Activated T-helper 2 cell treated with anti-CD3 and anti-CD28 coated beads, Interferon-gamma antibody, Interleukin-2, Interleukin-4, amounts not matched to agents 10 μg/mL and 5 μg/mL and 100 μg/mL, durations not matched to agents 14 hours and 24 hours and 36 hours (primary cell): ENCODE measurements at regions not wholly inside any gene's neighbourhood (a gene's known extent, or its start where the extent isn't known, plus 50 kb on each side); places are given as distances from the start of the nearest gene placed in this dataset.

Experiments
- DNase-seq: peaks from one replicate; pipeline ENCODE4 v3.0.0; 2021; ENCODE audit warnings: low spot score
- H3K27ac Mint-ChIP-seq: one replicate; pipeline ENCODE4 v1.8.0; 2021; ENCODE audit warnings: mixed read lengths
- H3K27me3 Mint-ChIP-seq: one replicate; pipeline ENCODE4 v1.8.0; 2021; ENCODE audit warnings: low read depth, mixed read lengths
- H3K36me3 Mint-ChIP-seq: one replicate; pipeline ENCODE4 v1.8.0; 2021; ENCODE audit warnings: low read depth, mixed read lengths
- H3K4me1 Mint-ChIP-seq: one replicate; pipeline ENCODE4 v1.8.0; 2021; ENCODE audit warnings: low read depth, mixed read lengths
- H3K4me3 Mint-ChIP-seq: one replicate; pipeline ENCODE4 v1.8.0; 2021; ENCODE audit warnings: low read depth, mild to moderate bottlenecking, moderate library complexity, mixed read lengths
- H3K9me3 Mint-ChIP-seq: one replicate; pipeline ENCODE4 v1.8.0; 2021; ENCODE audit warnings: mixed read lengths
- intact Hi-C: fragments of 100-400 bp; cut with micrococcal nuclease; formaldehyde crosslinking; loops from one replicate; pipeline ENCODE4 v1.15.1; 2023

DNA sequence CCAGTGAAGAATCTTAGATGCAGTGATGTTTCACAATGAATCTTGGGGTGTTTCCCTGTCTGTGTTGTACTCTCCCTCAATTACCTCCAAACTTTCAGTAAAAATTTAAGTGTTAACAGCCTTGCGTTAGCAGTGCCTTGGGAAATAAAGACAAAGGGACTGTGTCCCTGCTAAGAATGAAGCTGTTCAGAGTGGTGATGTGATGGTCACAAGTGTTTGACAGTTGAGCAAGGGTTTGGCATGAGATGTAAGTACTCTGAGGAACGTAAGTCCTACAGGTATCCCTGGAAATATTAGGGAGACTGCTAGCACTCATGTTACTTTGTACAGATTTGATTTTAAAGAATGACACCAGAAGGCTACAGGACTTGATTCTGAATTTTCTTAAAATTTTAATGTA is 304.3 kb upstream of the DPH6 start:
- Mint-ChIP-seq H3K4me3 (no peak overlapping the region), H3K4me1 (no peaks in the 10 kb centered on the region), H3K36me3 (no peaks in the 10 kb centered on the region)

DNA sequence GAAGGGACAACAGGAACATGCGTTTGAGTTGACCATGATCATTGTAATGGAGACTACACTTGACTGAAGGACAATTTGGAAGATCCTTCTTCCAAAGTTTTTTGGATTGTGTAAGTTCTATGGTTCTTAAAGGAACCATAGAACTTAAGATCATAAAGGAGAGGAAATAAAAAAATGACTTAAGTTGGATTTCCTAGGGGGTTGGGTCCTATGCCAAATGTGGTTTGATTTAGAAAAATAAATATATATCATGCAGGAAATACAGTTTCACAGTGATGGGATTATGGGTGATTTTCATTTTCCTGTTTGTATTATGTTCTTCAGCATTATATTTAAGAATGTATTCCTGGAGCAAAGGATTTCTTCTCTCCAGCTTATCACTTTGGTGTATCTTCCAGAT is 305.5 kb upstream of the DPH6 start:
- Mint-ChIP-seq H3K4me3 (no peak overlapping the region), H3K36me3 (no peaks in the 10 kb centered on the region), H3K27me3 (no peaks in the 10 kb centered on the region), H3K9me3 (no peaks in the 10 kb centered on the region), H3K27ac (no peak overlapping the region), H3K4me1 (no peaks in the 10 kb centered on the region)
- DNase-seq: no peak
- intact Hi-C loops: no loop called here

More for the DNA sequence above, 304.3 kb upstream of the DPH6 start:
- Mint-ChIP-seq H3K9me3 (no peaks in the 10 kb centered on the region), H3K27me3 (no peaks in the 10 kb centered on the region), H3K27ac (no peak overlapping the region)
- DNase-seq: no peak
- intact Hi-C loops: no loop called here

DNA sequence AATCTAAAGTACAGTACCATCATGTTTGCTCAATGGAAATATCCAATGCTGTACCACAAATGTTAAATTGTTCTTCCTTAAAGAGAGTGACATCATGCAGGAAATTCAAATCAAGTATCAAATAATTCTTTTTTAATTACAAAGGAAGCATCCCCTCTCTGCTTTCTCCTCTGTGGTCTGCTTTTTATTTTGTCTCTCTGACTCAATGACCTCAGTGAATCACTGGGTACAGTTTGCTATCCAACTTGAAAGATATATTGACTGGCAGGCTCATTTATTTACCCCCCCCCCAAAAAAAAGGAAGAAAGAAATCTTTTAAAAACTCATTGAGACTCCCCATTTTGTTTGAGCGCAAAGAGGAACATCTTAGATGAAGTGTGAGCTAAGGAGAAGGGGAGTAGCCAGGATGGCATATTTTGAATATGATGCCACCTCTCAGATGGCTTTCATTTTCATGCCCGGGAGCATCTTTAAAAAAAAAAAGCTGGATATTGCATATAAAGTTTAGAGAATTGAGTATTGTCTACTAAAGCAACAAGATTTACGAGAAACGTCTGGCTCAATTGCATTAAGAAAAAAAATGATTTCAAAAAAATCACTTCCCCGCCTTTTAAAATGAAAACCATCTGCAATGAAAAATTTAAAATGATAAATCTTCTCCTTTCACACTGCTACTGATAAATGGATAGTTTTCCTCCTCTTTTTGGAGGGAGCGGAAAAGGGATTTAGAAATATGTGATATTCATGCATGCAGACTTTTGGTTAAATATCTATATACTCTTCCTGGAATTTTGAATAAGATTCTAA is 307.1 kb upstream of the DPH6 start:
- Mint-ChIP-seq H3K27me3 (no peaks in the 10 kb centered on the region), H3K4me1 (no peaks in the 10 kb centered on the region), H3K27ac (no peak overlapping the region), H3K36me3 (no peaks in the 10 kb centered on the region), H3K4me3 (no peak overlapping the region), H3K9me3 (no peaks in the 10 kb centered on the region)
- DNase-seq: no peak
- intact Hi-C loops: no loop called here

DNA sequence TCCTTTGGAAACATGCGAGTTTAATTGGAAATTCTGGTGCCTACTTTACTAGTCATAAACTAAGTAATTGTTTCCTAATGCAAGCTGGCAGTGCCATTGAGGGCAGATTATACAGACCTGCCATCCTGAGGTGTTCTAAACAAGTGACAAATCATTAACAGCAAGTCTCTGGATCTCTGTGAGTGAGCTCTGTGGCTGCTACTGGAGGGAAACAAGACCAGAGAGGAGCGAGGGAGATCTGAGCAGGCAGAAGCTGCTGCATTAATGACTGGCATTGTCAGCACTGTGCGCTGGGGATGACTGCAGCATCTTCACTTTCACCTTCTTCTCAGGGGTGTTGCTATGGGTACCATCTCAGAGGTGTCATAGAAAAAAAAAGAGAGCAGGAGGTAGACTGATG is 308.4 kb upstream of the DPH6 start:
- Mint-ChIP-seq H3K4me3 (no peak overlapping the region), H3K27ac (no peak overlapping the region), H3K4me1 (no peaks in the 10 kb centered on the region), H3K27me3 (no peaks in the 10 kb centered on the region), H3K9me3 (no peaks in the 10 kb centered on the region), H3K36me3 (no peaks in the 10 kb centered on the region)
- intact Hi-C loops: no loop called here
- DNase-seq: no peak

DNA sequence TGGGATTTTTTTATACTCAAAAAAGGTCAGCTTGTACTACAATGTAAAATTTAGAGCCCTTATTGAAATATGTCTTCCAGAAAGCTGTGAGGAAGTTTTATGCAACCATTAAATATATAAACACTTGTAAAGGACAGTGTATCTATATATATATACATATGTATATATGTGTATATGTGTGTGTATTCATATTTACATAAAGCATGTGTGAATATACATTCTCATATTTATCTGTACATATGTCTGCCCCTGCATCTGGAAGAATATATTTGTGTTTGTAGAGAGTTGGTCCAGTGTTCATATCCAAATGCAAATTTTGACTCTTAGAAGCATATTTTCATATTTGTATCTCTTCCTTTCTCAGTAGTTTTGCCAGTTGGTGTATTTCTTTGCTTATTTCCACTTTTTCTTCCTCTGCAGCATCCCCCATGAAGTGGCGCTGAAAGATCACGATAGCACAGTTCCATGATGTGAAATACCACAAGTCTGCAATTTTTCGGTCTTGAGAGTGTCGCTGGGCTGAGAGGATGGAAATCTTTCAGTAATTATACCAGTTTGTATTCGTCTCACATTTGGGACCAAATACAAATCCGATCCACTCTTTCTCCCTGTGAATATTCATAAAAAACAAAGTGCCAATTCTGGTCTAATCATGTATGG is 311.7 kb upstream of the DPH6 start:
- H3K4me3 Mint-ChIP-seq: no peak overlapping the region
- DNase-seq: no peak
- H3K36me3 Mint-ChIP-seq: no peaks in the 10 kb centered on the region
- H3K4me1 Mint-ChIP-seq: no peaks in the 10 kb centered on the region
- intact Hi-C loops: no loop called here
- H3K9me3 Mint-ChIP-seq: no peaks in the 10 kb centered on the region
- H3K27me3 Mint-ChIP-seq: no peaks in the 10 kb centered on the region
- no peak overlapping the region for H3K27ac Mint-ChIP-seq

DNA sequence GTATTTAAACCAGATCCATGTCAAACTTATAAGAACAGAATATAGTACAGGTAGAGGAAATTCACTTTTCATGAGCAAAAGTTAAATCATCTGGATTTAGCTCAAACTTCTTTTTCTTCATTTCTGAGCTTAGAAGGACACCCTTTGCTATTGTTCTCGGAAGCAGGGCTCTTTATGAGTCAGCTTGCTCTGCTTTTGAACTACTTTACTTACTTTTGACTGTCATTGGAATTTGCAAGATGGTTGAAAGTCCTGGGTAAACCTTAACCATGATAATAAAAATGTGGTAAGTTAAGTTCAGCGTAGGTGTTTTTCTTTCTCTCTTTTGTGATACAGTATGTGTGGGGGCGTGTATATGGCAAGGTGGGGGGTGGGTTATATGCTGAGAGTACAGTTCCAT is 312.7 kb upstream of the DPH6 start:
- H3K27ac Mint-ChIP-seq: no peak overlapping the region
- H3K36me3 Mint-ChIP-seq: no peaks in the 10 kb centered on the region
- DNase-seq: no peak
- no peaks in the 10 kb centered on the region for H3K9me3 Mint-ChIP-seq
- H3K4me1 Mint-ChIP-seq: no peaks in the 10 kb centered on the region
- intact Hi-C loops: no loop called here
- H3K4me3 Mint-ChIP-seq: no peak overlapping the region
- H3K27me3 Mint-ChIP-seq: no peaks in the 10 kb centered on the region

DNA sequence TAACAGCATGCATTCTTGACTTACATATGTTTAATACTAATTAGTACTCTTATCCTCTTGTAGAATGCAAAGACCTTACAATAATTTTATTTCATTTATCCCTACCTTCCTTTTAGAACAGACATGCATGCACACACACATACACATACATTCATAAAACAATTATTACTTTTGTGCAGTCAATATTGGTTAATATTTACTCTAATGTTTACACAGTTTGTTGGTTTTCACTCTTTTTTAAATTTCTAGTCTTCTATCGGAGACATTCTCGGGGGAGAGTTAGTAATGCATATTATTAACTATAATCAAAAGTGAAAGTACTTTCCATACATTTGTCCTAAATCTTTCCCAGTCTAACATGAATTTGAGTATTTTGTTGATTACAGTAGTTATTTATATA is 317.7 kb upstream of the DPH6 start:
- Mint-ChIP-seq H3K9me3 (no peaks in the 10 kb centered on the region), H3K27me3 (no peaks in the 10 kb centered on the region)

DNA sequence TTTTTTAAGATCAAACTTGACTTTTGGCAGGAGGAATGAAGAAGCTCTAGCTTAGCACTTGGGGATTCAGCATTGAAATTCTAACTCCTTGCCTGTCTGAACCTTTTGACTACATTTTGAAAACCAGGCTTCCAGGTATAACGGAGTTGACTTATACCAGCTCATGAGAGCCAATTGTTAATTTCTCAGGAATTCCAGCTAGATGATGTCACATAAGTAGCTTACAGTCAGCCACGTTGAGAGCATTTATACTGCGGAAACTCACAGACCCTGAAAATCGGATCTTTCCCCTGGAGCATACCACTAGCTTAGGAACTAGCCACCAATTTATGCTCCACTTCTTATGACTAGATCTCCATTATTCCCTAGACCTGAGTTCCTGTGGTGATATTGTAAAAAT is 321.4 kb upstream of the DPH6 start:
- Mint-ChIP-seq H3K4me3 (no peak overlapping the region), H3K36me3 (no peaks in the 10 kb centered on the region), H3K27ac (no peak overlapping the region), H3K4me1 (no peaks in the 10 kb centered on the region), H3K27me3 (no peaks in the 10 kb centered on the region), H3K9me3 (no peaks in the 10 kb centered on the region)
- intact Hi-C loops: no loop called here
- no peak for DNase-seq

More for the DNA sequence above, 317.7 kb upstream of the DPH6 start:
- no peaks in the 10 kb centered on the region for H3K36me3 Mint-ChIP-seq
- H3K4me3 Mint-ChIP-seq: no peak overlapping the region
- intact Hi-C loops: no loop called here
- H3K4me1 Mint-ChIP-seq: no peaks in the 10 kb centered on the region
- H3K27ac Mint-ChIP-seq: no peak overlapping the region
- DNase-seq: no peak

DNA sequence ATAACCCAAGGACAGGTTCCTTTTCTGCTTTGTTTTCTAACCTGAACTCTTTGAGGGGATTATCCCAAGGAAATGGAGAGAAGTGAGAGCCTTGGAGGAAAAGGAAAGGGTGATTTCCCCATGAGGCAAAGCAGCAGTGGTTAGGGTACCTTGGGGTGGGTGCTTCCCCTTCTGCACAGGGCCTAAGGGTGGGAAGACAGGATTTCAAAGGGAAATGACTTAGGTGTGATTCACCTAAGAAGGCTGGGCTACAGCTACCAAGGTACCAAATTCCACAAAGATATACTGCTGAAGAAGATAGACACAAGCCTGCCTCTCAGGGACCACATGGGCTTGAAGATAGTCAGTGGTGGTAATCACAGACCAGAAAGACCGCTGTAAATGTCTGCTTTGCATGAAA is 325.3 kb upstream of the DPH6 start:
- Mint-ChIP-seq H3K27ac (no peak overlapping the region), H3K36me3 (no peaks in the 10 kb centered on the region), H3K9me3 (no peaks in the 10 kb centered on the region), H3K4me3 (no peak overlapping the region), H3K4me1 (no peaks in the 10 kb centered on the region), H3K27me3 (no peaks in the 10 kb centered on the region)
- intact Hi-C loops: no loop called here
- no peak for DNase-seq

DNA sequence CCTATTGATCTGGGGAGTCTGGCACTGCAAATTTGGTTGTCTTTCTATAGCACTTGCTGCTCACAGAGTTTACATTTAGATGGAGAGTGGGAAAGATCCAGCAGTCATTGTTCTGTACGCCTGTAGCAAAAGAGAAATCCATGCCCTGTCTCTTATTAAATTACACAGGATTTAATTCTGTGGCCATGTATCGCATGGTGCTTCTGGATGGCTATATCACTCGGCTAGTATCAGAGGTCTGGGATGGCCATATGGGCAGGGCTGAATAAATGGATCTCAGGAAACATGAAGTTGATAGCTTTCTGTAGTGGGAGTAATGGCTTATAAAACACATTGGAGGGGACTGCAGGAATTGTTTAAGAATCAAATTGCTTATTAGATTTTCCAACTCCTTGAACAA is 325.8 kb upstream of the DPH6 start:
- no peaks in the 10 kb centered on the region for H3K36me3 Mint-ChIP-seq

DNA sequence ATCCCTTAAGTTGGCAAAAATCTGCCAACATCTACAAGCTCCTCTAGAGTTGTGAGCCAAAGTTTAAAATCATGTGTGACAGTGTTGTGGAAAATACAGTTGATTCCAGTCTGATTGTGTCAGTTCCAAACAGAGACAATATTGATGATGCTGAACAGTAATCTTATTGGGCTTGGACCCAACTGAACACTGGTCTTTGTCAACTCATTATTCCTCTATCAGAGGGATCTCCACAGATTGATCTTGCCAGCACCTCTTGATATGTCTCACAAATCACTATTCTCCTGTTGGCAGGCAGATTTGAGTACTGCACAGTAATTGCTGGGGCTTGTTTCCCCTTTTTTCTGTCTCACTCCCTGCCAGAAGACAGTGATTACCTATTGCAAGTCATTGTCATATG is 326.6 kb upstream of the DPH6 start:
- no peaks in the 10 kb centered on the region for H3K27me3 Mint-ChIP-seq

More for the DNA sequence above, 325.8 kb upstream of the DPH6 start:
- Mint-ChIP-seq H3K4me1 (no peaks in the 10 kb centered on the region), H3K27me3 (no peaks in the 10 kb centered on the region), H3K9me3 (no peaks in the 10 kb centered on the region), H3K27ac (no peak overlapping the region), H3K4me3 (no peak overlapping the region)
- DNase-seq: no peak
- intact Hi-C loops: no loop called here

DNA sequence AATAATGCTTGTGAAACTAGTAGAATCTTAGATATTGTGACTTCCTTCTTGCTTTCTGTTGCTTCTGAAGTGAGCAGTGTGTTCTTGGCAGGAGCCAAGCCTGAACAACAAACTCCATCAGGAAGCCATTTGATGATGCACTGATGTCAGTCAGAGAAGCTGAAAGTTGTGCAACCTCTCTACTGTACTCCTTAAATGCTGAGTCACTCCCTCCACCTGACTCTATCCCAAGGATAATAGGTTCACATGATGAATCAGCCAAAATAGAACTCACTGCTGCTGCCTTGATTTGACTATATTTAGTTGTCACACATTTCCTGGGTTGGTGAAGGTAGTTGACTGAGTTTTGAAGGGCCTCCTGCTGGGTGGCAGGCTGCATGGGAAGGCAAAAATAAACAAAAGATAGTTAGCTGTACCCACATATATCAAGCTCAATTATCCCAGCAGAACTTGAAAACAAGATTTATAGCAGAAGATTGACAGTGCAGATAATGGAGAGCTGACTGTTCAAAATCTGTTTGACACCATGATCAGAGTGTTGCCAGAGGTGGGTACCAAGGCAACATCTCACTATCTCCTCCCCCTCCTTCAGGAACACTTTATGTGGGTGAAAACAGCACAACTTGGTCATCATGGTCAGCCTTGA is 328.4 kb upstream of the DPH6 start:
- H3K4me3 Mint-ChIP-seq: no peak overlapping the region
- no peaks in the 10 kb centered on the region for H3K27me3 Mint-ChIP-seq
- DNase-seq: no peak
- H3K36me3 Mint-ChIP-seq: no peaks in the 10 kb centered on the region
- peaks cover 10% of the 10 kb centered on the region for H3K9me3 Mint-ChIP-seq
- no peaks in the 10 kb centered on the region for H3K4me1 Mint-ChIP-seq
- intact Hi-C loops: no loop called here
- H3K27ac Mint-ChIP-seq: no peak overlapping the region

More for the DNA sequence above, 326.6 kb upstream of the DPH6 start:
- no peak overlapping the region for H3K27ac Mint-ChIP-seq
- intact Hi-C loops: no loop called here
- H3K36me3 Mint-ChIP-seq: no peaks in the 10 kb centered on the region
- H3K9me3 Mint-ChIP-seq: no peaks in the 10 kb centered on the region
- H3K4me3 Mint-ChIP-seq: no peak overlapping the region
- no peaks in the 10 kb centered on the region for H3K4me1 Mint-ChIP-seq
- no peak for DNase-seq

DNA sequence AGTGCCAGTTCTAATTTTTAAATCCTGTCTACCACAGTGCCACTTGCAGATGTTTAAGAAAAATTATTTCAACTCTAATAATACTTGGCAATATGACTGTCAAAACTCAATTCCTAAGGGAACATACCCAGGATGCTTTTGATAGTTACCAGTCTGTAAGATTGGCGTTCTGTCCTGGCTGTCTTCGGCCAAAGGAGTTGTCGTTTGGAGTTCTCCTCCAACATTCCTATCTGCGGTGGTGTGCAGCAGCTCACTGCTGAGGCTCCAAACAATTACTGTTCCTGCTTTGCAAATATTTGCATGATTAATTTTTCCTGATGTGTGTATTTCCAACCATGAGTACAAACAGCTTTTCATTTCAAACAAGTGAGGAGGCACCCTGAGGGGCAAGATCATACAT is 330.8 kb upstream of the DPH6 start:
- H3K9me3 Mint-ChIP-seq: peaks cover 10% of the 10 kb centered on the region
- no peaks in the 10 kb centered on the region for H3K27me3 Mint-ChIP-seq
- DNase-seq: no peak
- H3K27ac Mint-ChIP-seq: no peak overlapping the region
- intact Hi-C loops: no loop called here
- no peaks in the 10 kb centered on the region for H3K36me3 Mint-ChIP-seq
- no peaks in the 10 kb centered on the region for H3K4me1 Mint-ChIP-seq
- H3K4me3 Mint-ChIP-seq: no peak overlapping the region
